ENCODE measurements at regions not wholly inside any gene's neighbourhood (a gene's known extent, or its start where the extent isn't known, plus 50 kb on each side); places are given as distances from the start of the nearest gene placed in this dataset.

- H2AFZ ChIP-seq (ENCODE audit: low read length): no peak overlapping the region
- H3K9ac ChIP-seq (ENCODE audit: insufficient read depth, low read length): no peak overlapping the region
- no peaks in the 10 kb centered on the region for H3K36me3 ChIP-seq (ENCODE audit: control insufficient read depth, insufficient read depth, low read length)
- no peak overlapping the region for H3K4me2 ChIP-seq (ENCODE audit: extremely low read depth, insufficient read depth, low read length)
- no peak overlapping the region for H3K27ac ChIP-seq (ENCODE audit: insufficient read depth, low read length)
- H3K27me3 ChIP-seq (ENCODE audit: control insufficient read depth, insufficient read depth, low read length): no peaks in the 10 kb centered on the region
- no peaks in the 10 kb centered on the region for H3K79me2 ChIP-seq (ENCODE audit: control insufficient read depth, insufficient read depth, low read length)
- peak in 1 of 2 donors; percentile 5 for DNase-seq (ENCODE audit: low read depth in 2 of 2)
- H4K20me1 ChIP-seq (ENCODE audit: control insufficient read depth, extremely low read depth, insufficient read depth, low read length): no peaks in the 10 kb centered on the region
- TF ChIP-seq EZH2 (IDR thresholded peaks at IDR 0.05; ENCODE audit: low read length, missing control alignments): no peak
- TF ChIP-seq CTCF (conservative IDR thresholded peaks at IDR 0.05 in 1 of 2, IDR thresholded peaks at IDR 0.05 in 1 of 2; ENCODE audit: low read depth in 1 of 2, low read length in 2 of 2): no peak
- H3K9me3 ChIP-seq (ENCODE audit: control insufficient read depth, insufficient read depth, low read depth, low read length): no peaks in the 10 kb centered on the region
- no peak overlapping the region for H3K4me3 ChIP-seq (replicated peaks in 1 of 4; ENCODE audit: control extremely low read depth in 1 of 4, insufficient read depth in 1 of 4, low read depth in 3 of 4, low read length in 4 of 4)
- H3K4me1 ChIP-seq (ENCODE audit: control insufficient read depth, extremely low read depth, insufficient read depth, low read length): peaks cover 2% of the 10 kb centered on the region
These were observed 58.8 kb upstream of the SLC7A14 start for GRCh38 chr3:170644711-170645110.

DNA sequence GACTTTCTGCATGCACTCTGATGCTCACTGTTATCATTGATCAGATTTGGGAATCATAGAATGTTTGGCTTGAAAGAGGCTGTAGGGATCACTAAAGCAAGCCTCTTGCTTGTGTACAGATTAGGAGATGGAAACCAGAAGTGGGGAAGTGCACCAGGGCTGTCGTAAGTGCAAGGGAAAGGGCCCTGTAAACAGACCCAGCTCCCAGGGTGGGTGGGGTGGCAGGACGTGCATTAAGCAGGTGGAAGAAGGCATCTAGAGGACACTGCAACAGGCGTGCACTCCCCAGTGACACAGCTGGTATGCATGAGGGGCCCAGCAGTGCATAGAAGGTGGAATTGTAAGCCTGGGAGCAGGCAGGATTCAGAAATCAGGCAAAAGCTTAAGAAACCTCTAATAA lies 58.0 kb upstream of the SLC7A14 start:
- Histone ChIP-seq H3K4me2 (ENCODE audit: extremely low read depth, insufficient read depth, low read length) (no peak overlapping the region), H2AFZ (ENCODE audit: low read length) (no peak overlapping the region), H3K36me3 (ENCODE audit: control insufficient read depth, insufficient read depth, low read length) (no peaks in the 10 kb centered on the region), H3K9me3 (ENCODE audit: control insufficient read depth, insufficient read depth, low read depth, low read length) (no peaks in the 10 kb centered on the region), H3K9ac (ENCODE audit: insufficient read depth, low read length) (no peak overlapping the region), H3K27ac (ENCODE audit: insufficient read depth, low read length) (no peak overlapping the region), H4K20me1 (ENCODE audit: control insufficient read depth, extremely low read depth, insufficient read depth, low read length) (no peaks in the 10 kb centered on the region), H3K4me1 (ENCODE audit: control insufficient read depth, extremely low read depth, insufficient read depth, low read length) (peaks cover 2% of the 10 kb centered on the region), H3K4me3 (replicated peaks in 1 of 4; ENCODE audit: control extremely low read depth in 1 of 4, insufficient read depth in 1 of 4, low read depth in 3 of 4, low read length in 4 of 4) (no peak overlapping the region), H3K27me3 (ENCODE audit: control insufficient read depth, insufficient read depth, low read length) (no peaks in the 10 kb centered on the region), H3K79me2 (ENCODE audit: control insufficient read depth, insufficient read depth, low read length) (no peaks in the 10 kb centered on the region)
- TF ChIP-seq EZH2 (IDR thresholded peaks at IDR 0.05; ENCODE audit: low read length, missing control alignments) (no peak), CTCF (conservative IDR thresholded peaks at IDR 0.05 in 1 of 2, IDR thresholded peaks at IDR 0.05 in 1 of 2; ENCODE audit: low read depth in 1 of 2, low read length in 2 of 2) (no peak)
- no peak for DNase-seq (ENCODE audit: low read depth in 2 of 2)

DNA sequence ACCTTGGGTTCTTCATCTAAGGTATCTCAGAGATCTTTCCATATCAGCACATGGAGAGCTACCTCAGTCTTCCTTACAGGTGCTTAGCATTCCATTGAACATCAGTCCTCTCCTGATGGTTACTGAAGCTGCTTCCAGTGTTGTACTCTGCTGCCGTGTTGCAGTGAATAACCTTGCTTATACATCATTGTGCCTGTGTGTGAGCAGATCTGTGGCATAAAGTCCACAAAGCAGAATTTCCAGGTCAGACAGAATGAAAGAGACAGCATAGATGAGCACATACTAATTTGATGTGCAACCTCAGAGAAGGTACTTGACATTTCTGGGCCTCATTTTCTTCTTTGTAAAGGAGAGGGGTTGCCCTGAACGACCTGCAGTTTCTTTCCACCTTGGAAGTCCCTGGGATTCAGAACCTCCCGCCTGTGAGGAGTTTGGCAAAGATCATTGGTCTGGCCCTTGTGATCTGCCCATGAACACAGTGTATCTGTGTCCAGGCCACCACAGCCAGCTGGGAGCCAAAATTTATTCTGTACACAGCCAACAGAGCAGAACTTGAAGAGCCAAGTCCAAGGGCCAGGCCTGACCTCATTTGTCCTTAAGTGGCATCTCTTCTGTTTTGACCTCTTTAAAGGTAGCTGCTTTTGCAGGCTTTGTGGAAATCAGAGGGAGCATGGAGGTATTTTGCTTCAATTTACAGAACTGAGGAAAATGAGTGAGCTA lies 57.2 kb upstream of the SLC7A14 start:
- no peak overlapping the region for H3K4me2 ChIP-seq (ENCODE audit: extremely low read depth, insufficient read depth, low read length)
- no peak overlapping the region for H3K9ac ChIP-seq (ENCODE audit: insufficient read depth, low read length)
- no peaks in the 10 kb centered on the region for H3K9me3 ChIP-seq (ENCODE audit: control insufficient read depth, insufficient read depth, low read depth, low read length)
- no peak overlapping the region for H2AFZ ChIP-seq (ENCODE audit: low read length)
- no peaks in the 10 kb centered on the region for H3K79me2 ChIP-seq (ENCODE audit: control insufficient read depth, insufficient read depth, low read length)
- no peak overlapping the region for H3K4me3 ChIP-seq (replicated peaks in 1 of 4; ENCODE audit: control extremely low read depth in 1 of 4, insufficient read depth in 1 of 4, low read depth in 3 of 4, low read length in 4 of 4)
- TF ChIP-seq CTCF (conservative IDR thresholded peaks at IDR 0.05 in 1 of 2, IDR thresholded peaks at IDR 0.05 in 1 of 2; ENCODE audit: low read depth in 1 of 2, low read length in 2 of 2) (no peak), EZH2 (IDR thresholded peaks at IDR 0.05; ENCODE audit: low read length, missing control alignments) (no peak)
- no peaks in the 10 kb centered on the region for H4K20me1 ChIP-seq (ENCODE audit: control insufficient read depth, extremely low read depth, insufficient read depth, low read length)
- no peak for DNase-seq (ENCODE audit: low read depth in 2 of 2)
- H3K27ac ChIP-seq (ENCODE audit: insufficient read depth, low read length): no peak overlapping the region
- H3K36me3 ChIP-seq (ENCODE audit: control insufficient read depth, insufficient read depth, low read length): no peaks in the 10 kb centered on the region
- no peaks in the 10 kb centered on the region for H3K27me3 ChIP-seq (ENCODE audit: control insufficient read depth, insufficient read depth, low read length)
- H3K4me1 ChIP-seq (ENCODE audit: control insufficient read depth, extremely low read depth, insufficient read depth, low read length): peaks cover 2% of the 10 kb centered on the region
